IPS-NIHi7 (cell line): ENCODE measurements at regions not wholly inside any gene's neighbourhood (a gene's known extent, or its start where the extent isn't known, plus 50 kb on each side); places are given as distances from the start of the nearest gene placed in this dataset.

Source experiments
- DNase-seq: peaks from one replicate; pipeline ENCODE4 v3.0.0; 2012; ENCODE audit warnings: mixed read lengths; ENCODE audit errors: extremely low spot score

- DNase-seq: no peak
These were observed 91.0 kb downstream of the KLF12 start for GRCh38 chr13:74043237-74043636.

DNA sequence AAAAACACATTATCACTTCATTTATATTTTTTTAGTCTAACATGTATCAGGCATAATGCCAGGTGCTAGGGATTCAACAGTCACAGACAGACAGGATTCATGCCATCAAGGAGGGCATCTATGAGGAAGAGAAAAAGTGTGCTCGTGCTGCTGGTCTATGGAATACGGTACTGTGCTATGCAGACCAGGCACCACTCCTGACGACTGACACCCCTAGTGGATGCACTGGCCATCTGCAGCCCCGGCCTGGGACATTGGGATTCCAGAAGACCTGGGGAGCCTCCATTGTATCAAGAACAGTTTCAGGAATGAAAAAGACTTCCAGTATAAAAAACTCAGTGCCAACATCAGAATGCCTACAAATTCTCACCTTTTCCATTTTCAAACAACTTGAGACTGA is 94.0 kb downstream of the KLF12 start:
- peak; percentile 89 for DNase-seq

DNA sequence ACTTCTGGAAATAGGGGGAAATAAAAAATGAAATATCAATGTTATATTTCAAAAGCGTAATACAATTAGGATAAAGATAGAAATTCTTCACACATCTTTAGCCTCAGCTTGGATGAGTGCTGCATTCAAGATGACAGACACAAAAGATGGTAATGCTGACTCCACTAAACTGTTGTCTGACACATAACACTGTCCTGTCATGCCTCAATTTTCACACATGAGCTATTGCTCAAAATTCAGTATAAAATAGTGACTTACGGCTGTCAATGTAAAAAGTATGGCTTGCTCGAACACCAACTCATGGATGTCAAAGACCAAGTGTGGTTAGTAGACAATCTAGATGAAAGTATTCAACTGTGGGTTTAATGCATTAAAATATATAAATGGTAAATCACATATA is 94.5 kb downstream of the KLF12 start:
- no peak for DNase-seq

GRCh38 chr13:74039154-74039553 is 95.0 kb downstream of the KLF12 start:
- no peak for DNase-seq

DNA sequence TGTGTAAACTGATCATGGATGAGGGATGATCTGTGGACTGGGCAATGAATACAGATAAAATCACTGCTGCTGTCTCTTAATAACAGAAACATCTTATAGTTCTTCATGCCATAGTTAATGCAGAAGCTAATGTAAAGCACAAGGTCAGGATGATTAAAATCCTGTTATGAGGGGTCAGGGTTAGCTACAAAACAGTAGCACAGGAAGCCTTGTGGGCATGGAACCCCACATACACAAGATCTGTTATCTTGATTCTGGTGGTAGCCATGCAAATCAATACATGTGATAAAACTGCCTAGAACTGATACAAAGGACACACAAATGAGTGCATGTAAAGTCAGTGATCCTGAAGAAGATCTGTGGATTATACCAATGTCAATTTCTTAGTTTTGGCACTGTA is 96.4 kb downstream of the KLF12 start:
- no peak for DNase-seq

- DNase-seq: peak; percentile 67
These were observed 97.8 kb downstream of the KLF12 start for GRCh38 chr13:74036373-74036772.

DNA sequence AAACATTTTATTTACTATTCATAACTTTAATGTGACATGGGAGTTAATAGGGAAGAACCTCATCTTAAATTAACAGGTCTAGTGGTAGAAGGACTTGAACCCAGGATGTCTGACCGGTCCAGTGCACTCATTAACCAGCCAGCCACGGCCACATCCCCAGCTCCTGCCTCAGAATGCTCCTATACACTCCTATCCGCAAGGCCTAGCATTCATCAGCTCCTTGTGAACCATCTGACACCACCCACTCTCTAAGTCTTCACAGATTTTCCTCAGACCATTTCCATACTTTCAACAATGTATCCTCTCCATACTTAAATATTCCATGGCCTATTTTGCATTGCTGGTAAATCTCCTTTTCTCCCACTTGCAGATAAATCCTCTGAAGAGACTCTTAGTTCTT is 98.3 kb downstream of the KLF12 start:
- DNase-seq: no peak

DNA sequence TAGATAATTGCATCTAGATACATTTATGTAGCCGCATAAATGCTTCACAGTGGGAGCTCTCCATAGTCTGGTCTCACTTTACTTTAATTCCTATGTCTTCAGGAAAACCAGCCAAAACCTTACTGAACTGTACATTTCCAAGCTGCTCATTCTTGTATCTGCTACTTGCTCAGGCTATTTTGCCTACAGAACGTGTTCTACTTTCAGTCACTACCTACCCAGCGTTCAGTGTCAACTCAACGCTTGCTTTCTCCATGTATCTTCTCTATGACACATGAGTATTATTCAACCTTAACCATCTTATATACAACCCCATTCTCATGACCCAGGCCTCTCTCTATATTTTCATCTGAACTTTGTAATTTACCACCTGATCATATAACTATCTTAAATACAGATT is 101.9 kb downstream of the KLF12 start:
- DNase-seq: no peak

DNA sequence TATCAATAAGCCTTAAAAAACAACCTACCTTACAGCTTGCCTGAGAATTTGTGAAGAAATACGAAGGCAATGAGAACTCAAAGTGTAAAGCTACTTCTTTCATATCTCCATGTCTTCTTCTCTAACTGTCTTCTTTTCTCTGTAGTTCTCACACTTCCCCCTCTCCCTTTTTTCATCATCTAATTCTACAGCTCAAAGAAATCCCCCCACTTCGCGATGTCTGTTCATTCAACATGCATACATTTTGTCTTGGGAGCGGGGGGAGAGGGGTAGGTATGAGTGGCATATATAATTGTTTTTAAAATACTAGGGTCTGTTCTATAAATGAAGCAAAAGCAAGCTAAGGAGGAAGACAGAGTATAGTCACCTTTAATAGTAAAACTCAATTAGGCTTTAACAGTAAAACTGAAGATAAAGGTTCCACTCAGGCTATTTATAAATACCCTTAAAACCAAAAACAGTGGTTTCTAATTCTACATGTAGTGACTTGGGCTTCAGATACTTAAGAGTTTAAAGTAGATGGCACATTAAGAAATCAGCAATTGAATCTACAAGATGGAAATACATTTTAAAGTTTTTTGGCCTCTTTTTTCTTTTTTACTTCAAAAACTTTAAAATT is 106.9 kb downstream of the KLF12 start:
- DNase-seq: no peak

DNA sequence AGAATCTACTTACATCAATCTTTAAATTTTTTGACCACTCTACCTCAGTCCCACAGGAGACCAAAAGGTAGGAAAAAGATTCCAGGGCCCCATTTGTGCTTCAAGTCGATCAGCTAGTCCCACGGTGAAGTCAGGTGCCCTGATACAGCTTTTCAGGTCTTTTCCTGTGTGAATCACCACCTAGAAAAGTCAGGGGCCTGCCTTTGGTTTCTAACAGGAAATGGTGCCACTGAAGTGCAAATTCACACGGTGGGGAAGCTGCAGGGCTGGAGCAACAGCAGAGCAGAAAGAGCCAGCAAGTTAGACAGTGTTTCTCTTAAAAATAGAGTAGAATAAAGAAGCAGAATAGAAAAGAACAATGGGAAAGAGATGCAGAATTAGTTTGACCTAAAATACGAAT is 107.5 kb downstream of the KLF12 start:
- DNase-seq: peak; percentile 69

DNA sequence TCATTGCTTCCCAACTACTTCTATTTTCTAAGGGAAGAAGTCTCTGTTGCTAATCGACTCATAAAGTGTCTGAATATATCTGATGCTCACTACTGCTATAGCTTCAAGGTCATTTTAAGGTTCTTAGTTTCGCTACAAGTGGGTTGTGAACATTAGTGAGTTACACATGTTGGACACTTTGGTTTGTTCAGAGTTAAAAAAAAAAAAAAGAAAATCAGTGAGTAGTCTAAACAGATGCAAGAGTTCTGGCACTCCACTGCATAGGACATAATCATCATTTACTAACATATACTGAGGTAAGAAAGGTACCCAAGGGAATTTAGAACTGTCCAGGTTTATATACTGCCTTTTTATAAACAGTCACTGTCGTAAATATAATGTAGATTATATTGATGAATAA is 108.8 kb downstream of the KLF12 start:
- no peak for DNase-seq

GRCh38 chr13:74024856-74025255 is 109.3 kb downstream of the KLF12 start:
- no peak for DNase-seq

- no peak for DNase-seq
These were observed 109.9 kb downstream of the KLF12 start for GRCh38 chr13:74024314-74024713.

DNA sequence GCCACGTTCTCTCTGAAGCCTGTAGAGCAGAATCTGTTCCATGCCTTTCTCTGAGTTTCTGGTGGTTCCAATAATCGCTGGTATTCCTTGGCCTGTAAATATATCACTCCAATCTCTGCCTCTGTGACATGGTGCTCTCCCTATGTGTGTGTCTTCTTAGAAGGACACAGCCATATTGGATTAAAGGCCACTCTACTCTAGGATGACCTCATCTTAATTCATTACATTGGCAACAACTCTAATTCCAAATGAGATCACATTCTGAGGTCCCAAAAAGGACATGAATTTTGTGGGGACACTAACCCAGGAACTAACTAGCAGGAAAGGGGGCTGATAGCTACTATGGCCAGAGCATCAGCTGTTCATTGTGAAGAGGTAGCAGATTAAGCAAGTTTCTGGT is 110.7 kb downstream of the KLF12 start:
- no peak for DNase-seq

DNA sequence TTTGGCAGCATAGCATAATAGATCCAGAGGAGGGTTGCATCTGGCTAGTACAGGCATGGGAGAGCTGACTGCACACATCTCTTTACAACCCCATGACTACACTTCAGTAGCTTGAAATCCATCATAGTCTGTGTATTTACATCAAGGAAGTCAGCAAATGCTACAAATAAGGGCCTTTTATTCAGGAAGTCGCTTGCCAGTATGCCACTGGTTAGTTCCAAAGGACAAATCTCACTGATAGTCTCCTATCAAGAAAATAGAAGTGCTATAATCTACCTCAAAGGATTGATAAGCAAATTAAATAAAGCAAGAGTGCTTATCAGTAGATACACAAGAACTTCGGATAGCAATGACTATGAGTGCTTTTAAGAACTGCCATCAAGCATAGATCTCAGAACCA is 112.7 kb downstream of the KLF12 start:
- no peak for DNase-seq

DNA sequence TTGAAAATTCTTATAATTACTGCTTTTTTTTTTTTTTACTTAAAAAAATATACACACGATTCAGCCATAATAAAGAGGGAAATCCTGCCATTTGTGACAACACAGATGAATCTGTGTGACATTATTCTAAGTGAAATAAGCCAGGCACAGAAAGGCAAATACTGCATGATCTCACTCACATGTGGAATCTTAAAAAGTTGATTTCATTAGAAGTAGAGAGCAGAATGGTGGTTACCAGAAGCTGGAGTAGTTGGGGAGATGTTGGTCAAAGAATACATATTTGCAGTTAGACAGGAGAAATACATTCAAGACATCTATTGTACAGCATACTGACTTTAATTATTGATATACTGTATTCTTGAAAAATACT is 116.2 kb downstream of the KLF12 start:
- DNase-seq: no peak

GRCh38 chr13:74017301-74018061 is 116.7 kb downstream of the KLF12 start:
- no peak for DNase-seq

DNA sequence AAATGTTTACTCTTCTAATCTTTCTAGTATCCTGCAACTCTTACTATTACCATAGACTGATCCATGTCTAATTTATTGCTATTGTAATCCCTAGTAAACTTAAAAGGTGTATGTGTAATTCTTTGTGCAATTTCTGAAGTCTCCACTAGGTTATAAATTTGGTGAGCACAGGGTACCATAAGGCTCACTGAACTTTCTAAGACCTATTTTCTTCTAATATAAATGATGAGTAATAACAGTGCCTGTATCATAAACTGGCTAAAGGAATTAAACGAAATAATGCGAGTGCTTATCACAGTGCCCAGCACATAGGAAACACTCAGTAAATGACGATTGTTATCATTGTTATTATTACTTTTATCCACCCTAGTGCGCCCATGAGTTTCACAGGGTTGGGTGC is 119.1 kb downstream of the KLF12 start:
- no peak for DNase-seq

DNA sequence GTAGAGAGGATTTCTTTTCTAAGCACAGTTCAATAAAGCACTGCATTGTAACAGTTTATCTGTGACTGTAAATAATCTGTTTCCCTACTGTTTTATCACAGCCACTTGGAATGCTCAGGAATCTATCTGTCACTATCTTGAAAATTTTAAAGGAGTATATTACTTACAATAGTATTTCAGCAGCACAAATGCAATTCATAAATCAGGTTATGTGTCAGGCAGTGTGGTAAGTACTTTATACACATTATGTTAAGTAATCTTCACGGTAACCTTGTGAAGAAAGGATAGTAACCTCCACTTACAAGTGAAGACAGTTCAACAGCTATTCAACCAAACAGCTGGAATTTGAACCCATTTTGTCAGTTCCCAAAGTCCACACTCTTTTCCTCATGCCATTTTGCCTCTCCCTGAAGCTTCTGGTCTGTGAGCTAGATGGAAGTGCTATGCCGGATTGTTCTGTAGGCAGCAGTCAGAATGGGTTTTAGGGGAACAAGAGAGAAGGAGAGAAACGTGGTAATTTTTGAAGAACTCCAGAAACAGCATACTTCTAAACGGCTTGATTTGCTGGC is 125.0 kb downstream of the KLF12 start:
- no peak for DNase-seq

DNA sequence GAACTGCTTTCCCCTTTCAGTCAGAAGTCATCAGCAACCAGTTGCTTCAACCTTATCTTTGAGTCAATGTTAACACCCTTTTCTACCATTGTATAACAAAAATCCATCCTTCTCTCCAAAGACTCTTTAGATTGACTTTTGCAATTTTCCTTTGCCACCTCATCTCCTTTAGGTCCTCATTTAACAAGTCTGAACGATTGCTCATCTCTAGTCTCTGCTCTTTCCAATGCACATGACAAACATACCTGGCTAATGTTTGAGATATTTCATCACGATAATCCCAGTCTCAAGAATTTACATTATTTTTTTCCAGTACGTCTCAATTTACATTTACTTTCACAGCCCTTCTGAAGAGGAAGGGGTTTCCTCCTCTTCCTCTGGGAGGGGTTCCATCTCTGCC is 127.5 kb downstream of the KLF12 start:
- DNase-seq: no peak

- DNase-seq: no peak
These were observed 128.7 kb downstream of the KLF12 start for GRCh38 chr13:74005320-74006157.

DNA sequence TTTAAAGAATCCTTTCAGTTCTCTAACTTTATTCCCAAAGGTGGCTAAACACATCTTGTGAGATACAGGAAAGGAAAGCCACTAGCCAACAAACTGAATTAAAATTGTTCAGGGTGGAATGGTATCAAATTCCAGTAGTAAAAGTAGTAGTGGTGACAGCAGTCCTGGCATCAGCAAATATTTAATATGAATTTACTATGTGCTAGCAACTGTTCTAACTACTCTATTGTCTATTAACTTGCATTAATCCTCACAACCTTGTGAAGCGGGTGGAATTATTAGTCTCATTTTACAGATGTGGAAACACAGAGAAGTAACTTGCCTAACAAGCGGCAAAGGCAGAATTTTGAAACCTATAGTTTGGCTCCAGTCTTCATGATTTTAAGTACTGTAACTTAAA is 130.1 kb downstream of the KLF12 start:
- DNase-seq: no peak

DNA sequence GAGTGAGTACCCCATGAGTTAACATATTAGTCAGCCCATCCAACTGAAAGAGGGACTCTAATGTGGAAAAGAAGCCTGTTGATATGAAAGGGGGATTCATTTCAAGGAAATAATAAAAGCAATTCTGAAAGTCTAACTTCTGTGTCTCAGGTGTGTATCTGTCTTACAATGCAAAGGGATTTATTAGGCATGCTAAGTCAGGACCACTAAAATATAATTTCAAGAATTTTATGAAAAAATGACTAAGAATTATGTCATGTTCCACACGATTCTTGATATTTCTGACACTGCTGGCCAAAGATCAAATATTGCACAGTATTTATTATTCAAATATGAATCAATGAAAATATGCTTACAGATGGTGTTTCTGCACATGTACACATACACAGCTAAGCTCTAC is 130.8 kb downstream of the KLF12 start:
- DNase-seq: no peak
